A549 (cell line): ENCODE measurements at regions not wholly inside any gene's neighbourhood (a gene's known extent, or its start where the extent isn't known, plus 50 kb on each side); places are given as distances from the start of the nearest gene placed in this dataset.

Experiments used
- ATAC-seq, 2 experiments: fragments of 200-7000 bp in 1 of 2; fragments of >200 bp in 1 of 2; cut with Nextera tagmentation in 1 of 2; cut with Tn5 transposase in 1 of 2; 3 replicates each; pipeline versions ENCODE4 v1.8.0 to v1.9.1; 2018 to 2020; ENCODE audit warnings: mild to moderate bottlenecking in 1 of 2, moderate library complexity in 1 of 2
- CTCF ChIA-PET: fragments of 300-600 bp; sonication (Branson Sonifier 250); formaldehyde crosslinking; extraction: SDS; loops from one replicate; lab custom pipeline; 2021; ENCODE audit warnings: antibody characterized with exemption, inconsistent platforms; lab: Yijun Ruan, JAX
- POLR2A ChIA-PET: fragments of 350-600 bp; formaldehyde crosslinking; extraction: SDS; loops from one replicate; lab custom pipeline; 2021; ENCODE audit warnings: antibody characterized with exemption, inconsistent platforms; lab: Yijun Ruan, JAX
- DNase-seq, 2 experiments: peaks; one replicate each; pipeline versions ENCODE4 v3.0.0 to v3.0.0-alpha.2; 2011 to 2016; ENCODE audit warnings: low read depth in 1 of 2, low spot score in 1 of 2
- FAIRE-seq: peaks from 2 replicates; lab custom pipeline; 2011; peaks lifted over from hg19 to GRCh38; lab: Jason Lieb, UNC
- H3K27ac ChIP-seq, 2 experiments: fragments of >200 bp; sonication (Bioruptor Twin); formaldehyde crosslinking; 3 replicates each; pipeline ENCODE4 v1.5.1; 2016 to 2017
- H3K4me1 ChIP-seq: fragments of >200 bp; sonication (Bioruptor Twin); formaldehyde crosslinking; 3 replicates; pipeline ENCODE4 v1.6.1; 2016
- H3K4me2 ChIP-seq: fragments of >200 bp; sonication (Bioruptor Twin); formaldehyde crosslinking; 3 replicates; pipeline ENCODE4 v1.6.1; 2016
- H3K4me3 ChIP-seq: fragments of >200 bp; sonication (Bioruptor Twin); formaldehyde crosslinking; 3 replicates; pipeline ENCODE4 v1.5.1; 2016
- H3K9me3 ChIP-seq: fragments of >200 bp; sonication (Bioruptor Twin); formaldehyde crosslinking; 3 replicates; pipeline ENCODE4 v1.6.1; 2016
- BHLHE40 ChIP-seq: IDR thresholded peaks from 2 replicates; pipeline ENCODE4 v1.6.1; 2012; ENCODE audit warnings: low read depth, low read length, inconsistent platforms
- EHF ChIP-seq: fragments of 250-450 bp; sonication (Bioruptor Pico); IDR thresholded peaks from 2 replicates; pipeline ENCODE4 v1.5.0; 2020; ENCODE audit warnings: mild to moderate bottlenecking
- FOSL2 ChIP-seq, 2 experiments: fragments of 450-650 bp in 1 of 2; fragments of >200 bp in 1 of 2; sonication (Bioruptor Twin) in 1 of 2; formaldehyde crosslinking; IDR thresholded peaks; 2 replicates each; pipeline versions ENCODE4 v1.5.0 to v1.6.1; 2016 to 2020; ENCODE audit warnings: mild to moderate bottlenecking in 1 of 2, moderate library complexity in 1 of 2
- POLR2AphosphoS2 ChIP-seq: conservative IDR thresholded peaks from 2 replicates; pipeline ENCODE4 v1.6.1; 2012; ENCODE audit warnings: low read length, improper control_type of control experiment, inconsistent platforms
- RFX5 ChIP-seq: fragments of 450-650 bp; IDR thresholded peaks from 2 replicates; pipeline ENCODE4 v1.7.1; 2014; ENCODE audit warnings: antibody characterized with exemption, mild to moderate bottlenecking, moderate library complexity
- ZSCAN20 ChIP-seq: fragments of 250-450 bp; sonication (Bioruptor Pico); IDR thresholded peaks from 2 replicates; pipeline ENCODE4 v1.8.0; 2022; ENCODE audit warnings: mild to moderate bottlenecking, moderate library complexity
- WGBS: methylation state at CpG from one replicate; pipeline ENCODE4 v1.1.6; 2017; ENCODE audit errors: missing lambda C conversion rate; 5-methylcytosine and 5-hydroxymethylcytosine counted together
- TF ChIP-seq, protein P1 (sequence below): fragments of 250-450 bp; sonication (Bioruptor Pico); IDR thresholded peaks from 2 replicates; pipeline ENCODE4 v1.5.0; 2020; ENCODE audit warnings: low read depth, mild to moderate bottlenecking, moderate library complexity
- TF ChIP-seq, protein P2 (sequence below): fragments of 150-350 bp; IDR thresholded peaks from 2 replicates; pipeline ENCODE4 v1.6.1; 2014; ENCODE audit warnings: low read depth, mild to moderate bottlenecking, low read length
- TF ChIP-seq, protein P3 (sequence below): fragments of 200-600 bp; sonication (generic); IDR thresholded peaks from 2 replicates; pipeline ENCODE4 v1.6.1; 2016; ENCODE audit warnings: antibody characterized with exemption, mild to moderate bottlenecking, moderate library complexity
- TF ChIP-seq, protein P4 (sequence below): fragments of 250-450 bp; sonication (Bioruptor Pico); IDR thresholded peaks from 2 replicates; pipeline ENCODE4 v1.5.0; 2021; ENCODE audit warnings: mild to moderate bottlenecking, moderate library complexity, borderline replicate concordance
- TF ChIP-seq, protein P5 (sequence below): fragments of >200 bp; sonication (Bioruptor Twin); formaldehyde crosslinking; IDR thresholded peaks from 3 replicates; pipeline ENCODE4 v1.5.1; 2016

DNA sequence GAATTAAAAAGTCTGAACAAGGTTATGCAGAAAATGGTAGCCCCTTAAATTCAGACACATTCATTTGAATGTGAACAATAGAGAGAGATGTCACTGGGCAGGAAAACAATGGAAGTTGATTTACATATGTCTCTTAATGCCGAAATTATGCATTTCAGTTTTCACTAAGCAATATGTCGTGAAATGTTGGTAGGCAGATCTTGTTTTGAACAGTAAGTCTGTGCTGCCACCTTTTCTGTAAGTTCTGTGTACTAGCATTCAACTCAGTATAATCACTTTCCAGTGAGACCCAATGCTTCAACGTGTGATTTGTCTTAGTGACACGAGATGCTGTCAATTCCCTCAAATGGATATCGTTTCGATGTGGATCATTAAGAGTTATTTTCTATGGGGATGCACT lies 222.7 kb upstream of the VCX3A start:
- no peak overlapping the region for H3K4me3 ChIP-seq
- no peaks in the 10 kb centered on the region for H3K9me3 ChIP-seq
- DNase-seq (no peak), FAIRE-seq (peak; percentile 23), ATAC-seq (no peak)
- CTCF ChIA-PET = no interaction called here
- POLR2A ChIA-PET = no interaction called here
- no peaks in the 10 kb centered on the region for H3K4me1 ChIP-seq
- WGBS = 3% methylated on average over 6 of the region's 6 CpGs
- H3K27ac ChIP-seq = no peak overlapping the region
- H3K4me2 ChIP-seq = no peak overlapping the region
- TF ChIP-seq, protein P1, sequence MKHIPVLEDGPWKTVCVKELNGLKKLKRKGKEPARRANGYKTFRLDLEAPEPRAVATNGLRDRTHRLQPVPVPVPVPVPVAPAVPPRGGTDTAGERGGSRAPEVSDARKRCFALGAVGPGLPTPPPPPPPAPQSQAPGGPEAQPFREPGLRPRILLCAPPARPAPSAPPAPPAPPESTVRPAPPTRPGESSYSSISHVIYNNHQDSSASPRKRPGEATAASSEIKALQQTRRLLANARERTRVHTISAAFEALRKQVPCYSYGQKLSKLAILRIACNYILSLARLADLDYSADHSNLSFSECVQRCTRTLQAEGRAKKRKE (CRISPR knock-in tag) = no peak
- TF ChIP-seq, protein P2, sequence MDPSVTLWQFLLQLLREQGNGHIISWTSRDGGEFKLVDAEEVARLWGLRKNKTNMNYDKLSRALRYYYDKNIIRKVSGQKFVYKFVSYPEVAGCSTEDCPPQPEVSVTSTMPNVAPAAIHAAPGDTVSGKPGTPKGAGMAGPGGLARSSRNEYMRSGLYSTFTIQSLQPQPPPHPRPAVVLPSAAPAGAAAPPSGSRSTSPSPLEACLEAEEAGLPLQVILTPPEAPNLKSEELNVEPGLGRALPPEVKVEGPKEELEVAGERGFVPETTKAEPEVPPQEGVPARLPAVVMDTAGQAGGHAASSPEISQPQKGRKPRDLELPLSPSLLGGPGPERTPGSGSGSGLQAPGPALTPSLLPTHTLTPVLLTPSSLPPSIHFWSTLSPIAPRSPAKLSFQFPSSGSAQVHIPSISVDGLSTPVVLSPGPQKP = no peak
- TF ChIP-seq, protein P3, sequence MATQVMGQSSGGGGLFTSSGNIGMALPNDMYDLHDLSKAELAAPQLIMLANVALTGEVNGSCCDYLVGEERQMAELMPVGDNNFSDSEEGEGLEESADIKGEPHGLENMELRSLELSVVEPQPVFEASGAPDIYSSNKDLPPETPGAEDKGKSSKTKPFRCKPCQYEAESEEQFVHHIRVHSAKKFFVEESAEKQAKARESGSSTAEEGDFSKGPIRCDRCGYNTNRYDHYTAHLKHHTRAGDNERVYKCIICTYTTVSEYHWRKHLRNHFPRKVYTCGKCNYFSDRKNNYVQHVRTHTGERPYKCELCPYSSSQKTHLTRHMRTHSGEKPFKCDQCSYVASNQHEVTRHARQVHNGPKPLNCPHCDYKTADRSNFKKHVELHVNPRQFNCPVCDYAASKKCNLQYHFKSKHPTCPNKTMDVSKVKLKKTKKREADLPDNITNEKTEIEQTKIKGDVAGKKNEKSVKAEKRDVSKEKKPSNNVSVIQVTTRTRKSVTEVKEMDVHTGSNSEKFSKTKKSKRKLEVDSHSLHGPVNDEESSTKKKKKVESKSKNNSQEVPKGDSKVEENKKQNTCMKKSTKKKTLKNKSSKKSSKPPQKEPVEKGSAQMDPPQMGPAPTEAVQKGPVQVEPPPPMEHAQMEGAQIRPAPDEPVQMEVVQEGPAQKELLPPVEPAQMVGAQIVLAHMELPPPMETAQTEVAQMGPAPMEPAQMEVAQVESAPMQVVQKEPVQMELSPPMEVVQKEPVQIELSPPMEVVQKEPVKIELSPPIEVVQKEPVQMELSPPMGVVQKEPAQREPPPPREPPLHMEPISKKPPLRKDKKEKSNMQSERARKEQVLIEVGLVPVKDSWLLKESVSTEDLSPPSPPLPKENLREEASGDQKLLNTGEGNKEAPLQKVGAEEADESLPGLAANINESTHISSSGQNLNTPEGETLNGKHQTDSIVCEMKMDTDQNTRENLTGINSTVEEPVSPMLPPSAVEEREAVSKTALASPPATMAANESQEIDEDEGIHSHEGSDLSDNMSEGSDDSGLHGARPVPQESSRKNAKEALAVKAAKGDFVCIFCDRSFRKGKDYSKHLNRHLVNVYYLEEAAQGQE = no peak
- TF ChIP-seq, protein P4, sequence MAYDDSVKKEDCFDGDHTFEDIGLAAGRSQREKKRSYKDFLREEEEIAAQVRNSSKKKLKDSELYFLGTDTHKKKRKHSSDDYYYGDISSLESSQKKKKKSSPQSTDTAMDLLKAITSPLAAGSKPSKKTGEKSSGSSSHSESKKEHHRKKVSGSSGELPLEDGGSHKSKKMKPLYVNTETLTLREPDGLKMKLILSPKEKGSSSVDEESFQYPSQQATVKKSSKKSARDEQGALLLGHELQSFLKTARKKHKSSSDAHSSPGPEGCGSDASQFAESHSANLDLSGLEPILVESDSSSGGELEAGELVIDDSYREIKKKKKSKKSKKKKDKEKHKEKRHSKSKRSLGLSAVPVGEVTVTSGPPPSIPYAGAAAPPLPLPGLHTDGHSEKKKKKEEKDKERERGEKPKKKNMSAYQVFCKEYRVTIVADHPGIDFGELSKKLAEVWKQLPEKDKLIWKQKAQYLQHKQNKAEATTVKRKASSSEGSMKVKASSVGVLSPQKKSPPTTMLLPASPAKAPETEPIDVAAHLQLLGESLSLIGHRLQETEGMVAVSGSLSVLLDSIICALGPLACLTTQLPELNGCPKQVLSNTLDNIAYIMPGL (CRISPR knock-in tag) = no peak
- TF ChIP-seq ZSCAN20 (CRISPR knock-in tag) (no peak), EHF (CRISPR knock-in tag) (no peak), FOSL2 (IDR thresholded peaks at IDR 0.05) (no peak), FOSL2 (CRISPR knock-in tag; IDR thresholded peaks at IDR 0.05) (no peak)
- TF ChIP-seq, all 56 proteins: peak for 0

DNA sequence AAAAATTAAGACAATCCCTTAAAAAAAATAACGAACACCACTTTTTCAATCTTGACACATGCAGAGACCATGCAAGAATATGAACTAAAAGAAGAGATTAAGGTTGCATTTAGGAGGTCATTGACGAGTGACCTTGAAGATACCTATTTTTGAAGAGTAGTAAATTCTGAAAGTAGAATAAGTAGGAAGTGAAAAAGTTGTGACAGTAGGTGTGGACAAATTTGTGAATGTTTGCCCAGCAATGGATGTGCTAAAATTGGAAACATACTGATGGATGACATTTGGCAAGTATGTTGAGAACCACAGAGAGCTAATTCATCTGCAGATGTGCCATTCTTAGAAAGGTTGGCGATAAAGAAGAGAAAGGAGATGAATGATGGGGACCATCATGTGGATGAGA lies 213.7 kb upstream of the VCX3A start:
- no peak for DNase-seq
- WGBS = 3% methylated on average over 3 of the region's 3 CpGs
- H3K9me3 ChIP-seq = no peaks in the 10 kb centered on the region
- CTCF ChIA-PET = no interaction called here
- H3K4me1 ChIP-seq = no peaks in the 10 kb centered on the region
- no peak for ATAC-seq
- TF ChIP-seq BHLHE40 = no peak
- TF ChIP-seq, protein P2 = no peak
- TF ChIP-seq POLR2AphosphoS2 = no peak
- TF ChIP-seq RFX5 = no peak
- TF ChIP-seq, protein P5, sequence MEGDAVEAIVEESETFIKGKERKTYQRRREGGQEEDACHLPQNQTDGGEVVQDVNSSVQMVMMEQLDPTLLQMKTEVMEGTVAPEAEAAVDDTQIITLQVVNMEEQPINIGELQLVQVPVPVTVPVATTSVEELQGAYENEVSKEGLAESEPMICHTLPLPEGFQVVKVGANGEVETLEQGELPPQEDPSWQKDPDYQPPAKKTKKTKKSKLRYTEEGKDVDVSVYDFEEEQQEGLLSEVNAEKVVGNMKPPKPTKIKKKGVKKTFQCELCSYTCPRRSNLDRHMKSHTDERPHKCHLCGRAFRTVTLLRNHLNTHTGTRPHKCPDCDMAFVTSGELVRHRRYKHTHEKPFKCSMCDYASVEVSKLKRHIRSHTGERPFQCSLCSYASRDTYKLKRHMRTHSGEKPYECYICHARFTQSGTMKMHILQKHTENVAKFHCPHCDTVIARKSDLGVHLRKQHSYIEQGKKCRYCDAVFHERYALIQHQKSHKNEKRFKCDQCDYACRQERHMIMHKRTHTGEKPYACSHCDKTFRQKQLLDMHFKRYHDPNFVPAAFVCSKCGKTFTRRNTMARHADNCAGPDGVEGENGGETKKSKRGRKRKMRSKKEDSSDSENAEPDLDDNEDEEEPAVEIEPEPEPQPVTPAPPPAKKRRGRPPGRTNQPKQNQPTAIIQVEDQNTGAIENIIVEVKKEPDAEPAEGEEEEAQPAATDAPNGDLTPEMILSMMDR = no peak
- TF ChIP-seq, all 56 proteins: peak for 0
- FAIRE-seq = peak; percentile 67
- Histone ChIP-seq H3K27ac (no peak overlapping the region), H3K4me2 (no peak overlapping the region), H3K4me3 (no peak overlapping the region)
- POLR2A ChIA-PET = no interaction called here
